DND-41 (cell line): ENCODE measurements at regions not wholly inside any gene's neighbourhood (a gene's known extent, or its start where the extent isn't known, plus 50 kb on each side); places are given as distances from the start of the nearest gene placed in this dataset.

ENCODE experiments used
- ATAC-seq: fragments of 200-7000 bp; cut with Tn5 transposase; 3 replicates; pipeline ENCODE4 v1.9.1; 2021; ENCODE audit warnings: low read depth; ENCODE audit not compliant: insufficient read depth
- DNase-seq: peaks from one replicate; pipeline ENCODE4 v3.0.0-alpha.2; 2020
- H2AFZ ChIP-seq: 2 replicates; pipeline ENCODE4 v1.6.0; 2012; ENCODE audit warnings: low read depth, low read length
- H3K27ac ChIP-seq: 2 replicates; pipeline ENCODE4 v1.5.1; 2012; ENCODE audit warnings: low read length, inconsistent platforms
- H3K27me3 ChIP-seq: fragments of 200-600 bp; sonication (generic); 2 replicates; pipeline ENCODE4 v1.6.0; 2012; ENCODE audit warnings: low read length, mild to moderate bottlenecking, inconsistent platforms; ENCODE audit not compliant: insufficient read depth, poor library complexity
- H3K36me3 ChIP-seq: 2 replicates; pipeline ENCODE4 v1.5.1; 2012; ENCODE audit warnings: low read length, inconsistent platforms; ENCODE audit not compliant: insufficient read depth
- H3K4me1 ChIP-seq: 2 replicates; pipeline ENCODE4 v1.5.1; 2012; ENCODE audit warnings: mild to moderate bottlenecking, low read length; ENCODE audit not compliant: insufficient read depth
- H3K4me2 ChIP-seq: 2 replicates; pipeline ENCODE4 v1.6.0; 2012; ENCODE audit warnings: mild to moderate bottlenecking, moderate library complexity, low read length, inconsistent platforms; ENCODE audit not compliant: insufficient read depth
- H3K4me3 ChIP-seq, 2 experiments: fragments of 200-600 bp in 1 of 2; shearing (Covaris generic) in 1 of 2; 2 replicates each; pipeline ENCODE4 v1.5.1; 2012 to 2016; ENCODE audit warnings: inconsistent platforms in 2 of 2, low read length in 2 of 2, mild to moderate bottlenecking in 2 of 2, low read depth in 1 of 2, moderate library complexity in 1 of 2
- H3K79me2 ChIP-seq: 2 replicates; pipeline ENCODE4 v1.6.0; 2012; ENCODE audit warnings: low read length, inconsistent platforms; ENCODE audit not compliant: insufficient read depth
- H3K9ac ChIP-seq: 2 replicates; pipeline ENCODE4 v1.6.0; 2012; ENCODE audit warnings: low read depth, mild to moderate bottlenecking, inconsistent platforms, low read length, moderate library complexity
- H3K9me3 ChIP-seq: 2 replicates; pipeline ENCODE4 v1.5.1; 2012; ENCODE audit warnings: low read length, moderate library complexity, mild to moderate bottlenecking, inconsistent platforms; ENCODE audit not compliant: insufficient read depth, severe bottlenecking
- H4K20me1 ChIP-seq: 2 replicates; pipeline ENCODE4 v1.6.0; 2012; ENCODE audit warnings: low read length; ENCODE audit not compliant: insufficient read depth
- CTCF ChIP-seq: IDR thresholded peaks from 2 replicates; pipeline ENCODE4 v1.5.1; 2012; ENCODE audit warnings: borderline replicate concordance, low read length, moderate library complexity, mild to moderate bottlenecking; ENCODE audit not compliant: poor library complexity, severe bottlenecking; ENCODE audit errors: extremely low read depth
- EZH2 ChIP-seq: IDR thresholded peaks from 3 replicates; pipeline ENCODE4 v1.6.1; 2012; ENCODE audit warnings: borderline replicate concordance, low read depth, mild to moderate bottlenecking, moderate library complexity, low read length, inconsistent platforms; ENCODE audit not compliant: severe bottlenecking

GRCh38 chr1:83547901-83548300, 451.0 kb downstream of the TTLL7 start:
- H3K27me3 ChIP-seq = no peaks in the 10 kb centered on the region

GRCh38 chr1:83546874-83547273, 452.1 kb downstream of the TTLL7 start:
- TF ChIP-seq EZH2 (no peak), CTCF (no peak)
- Histone ChIP-seq H3K4me2 (no peak overlapping the region), H3K9me3 (no peaks in the 10 kb centered on the region), H3K36me3 (no peaks in the 10 kb centered on the region), H3K27me3 (no peaks in the 10 kb centered on the region), H4K20me1 (no peaks in the 10 kb centered on the region), H3K4me1 (no peaks in the 10 kb centered on the region), H3K9ac (no peak overlapping the region), H3K4me3 (no peak overlapping the region), H2AFZ (no peak overlapping the region), H3K27ac (no peak overlapping the region), H3K79me2 (no peaks in the 10 kb centered on the region)
- ATAC-seq = no peak
- DNase-seq = no peak

More at GRCh38 chr1:83547901-83548300, 451.0 kb downstream of the TTLL7 start:
- no peaks in the 10 kb centered on the region for H3K9me3 ChIP-seq
- no peak overlapping the region for H3K4me3 ChIP-seq
- H3K4me2 ChIP-seq = no peak overlapping the region
- H3K4me1 ChIP-seq = no peaks in the 10 kb centered on the region
- no peak overlapping the region for H3K9ac ChIP-seq
- no peaks in the 10 kb centered on the region for H3K36me3 ChIP-seq
- no peak overlapping the region for H3K27ac ChIP-seq
- ATAC-seq (no peak), DNase-seq (no peak)
- H3K79me2 ChIP-seq = no peaks in the 10 kb centered on the region
- no peaks in the 10 kb centered on the region for H4K20me1 ChIP-seq
- no peak overlapping the region for H2AFZ ChIP-seq
- no peak for TF ChIP-seq EZH2
- no peak for TF ChIP-seq CTCF

GRCh38 chr1:83545066-83545862, 453.7 kb downstream of the TTLL7 start:
- H3K27ac ChIP-seq = no peak overlapping the region
- TF ChIP-seq EZH2 = no peak
- no peak for TF ChIP-seq CTCF
- H3K79me2 ChIP-seq = no peaks in the 10 kb centered on the region
- H3K4me2 ChIP-seq = no peak overlapping the region
- H3K4me3 ChIP-seq = no peak overlapping the region
- no peaks in the 10 kb centered on the region for H3K4me1 ChIP-seq
- no peak overlapping the region for H2AFZ ChIP-seq
- no peaks in the 10 kb centered on the region for H3K27me3 ChIP-seq
- no peaks in the 10 kb centered on the region for H3K9me3 ChIP-seq
- no peaks in the 10 kb centered on the region for H4K20me1 ChIP-seq
- no peaks in the 10 kb centered on the region for H3K36me3 ChIP-seq
- DNase-seq (no peak), ATAC-seq (no peak)
- H3K9ac ChIP-seq = no peak overlapping the region
